ENCODE measurements at regions not wholly inside any gene's neighbourhood (a gene's known extent, or its start where the extent isn't known, plus 50 kb on each side); places are given as distances from the start of the nearest gene placed in this dataset.

- TF ChIP-seq CTCF (IDR thresholded peaks at IDR 0.05) (no peak), EZH2 (IDR thresholded peaks at IDR 0.05) (no peak), EZH2phosphoT487 (IDR thresholded peaks at IDR 0.05) (no peak)
Observed at GRCh38 chr5:121366515-121366914, 485.2 kb upstream of the FTMT start.

All from neural progenitor cell (in vitro differentiated cells).